ENCODE measurements at regions not wholly inside any gene's neighbourhood (a gene's known extent, or its start where the extent isn't known, plus 50 kb on each side); places are given as distances from the start of the nearest gene placed in this dataset.

DNA sequence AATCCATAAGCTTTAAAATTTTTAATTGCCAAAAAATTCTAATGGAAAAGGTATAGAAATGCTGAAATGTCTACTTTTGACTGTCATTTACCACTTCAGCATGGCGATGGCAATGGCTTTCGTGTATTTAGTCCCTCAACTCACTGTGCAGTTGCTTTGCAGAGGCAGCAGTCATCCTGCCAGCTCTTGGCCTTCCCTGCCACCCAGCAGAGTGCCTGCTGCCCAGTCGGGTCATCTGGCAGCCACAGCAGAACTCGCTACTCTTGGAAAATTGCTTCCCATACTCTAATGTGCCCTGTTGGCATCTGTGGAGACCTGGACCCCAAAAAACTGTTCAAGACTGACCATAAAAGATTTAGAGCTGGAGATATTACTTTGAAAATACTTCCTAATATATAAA, 383.2 kb downstream of the UQCRFS1 start:
- H3K27me3 Mint-ChIP-seq = no peaks in the 10 kb centered on the region
- Histone ChIP-seq H3K4me1 (ENCODE audit: control insufficient read depth, insufficient read depth, low read length, poor library complexity, severe bottlenecking) (no peaks in the 10 kb centered on the region), H3K9me3 (ENCODE audit: control insufficient read depth in 2 of 2, low read length in 2 of 2) (no peaks in the 10 kb centered on the region), H3K36me3 (ENCODE audit: control insufficient read depth, insufficient read depth, low read length) (no peaks in the 10 kb centered on the region), H3K27ac (ENCODE audit: insufficient read depth, low read length, poor library complexity, severe bottlenecking) (no peak overlapping the region), H3K27me3 (ENCODE audit: control insufficient read depth, insufficient read depth, low read length) (no peaks in the 10 kb centered on the region), H3K4me3 (ENCODE audit: low read depth, low read length) (no peak overlapping the region)
- peaks cover 0 to 9% (median 1%) of the 10 kb centered on the region in 7 donors for H3K9me3 Mint-ChIP-seq
- ATAC-seq (ENCODE audit: low read depth in 2 of 2) = no peak
- DNase-seq = no peak
- H3K4me3 Mint-ChIP-seq = no peak overlapping the region
- no peak overlapping the region for H3K27ac Mint-ChIP-seq
- H3K36me3 Mint-ChIP-seq = no peaks in the 10 kb centered on the region
- H3K4me1 Mint-ChIP-seq = no peaks in the 10 kb centered on the region

DNA sequence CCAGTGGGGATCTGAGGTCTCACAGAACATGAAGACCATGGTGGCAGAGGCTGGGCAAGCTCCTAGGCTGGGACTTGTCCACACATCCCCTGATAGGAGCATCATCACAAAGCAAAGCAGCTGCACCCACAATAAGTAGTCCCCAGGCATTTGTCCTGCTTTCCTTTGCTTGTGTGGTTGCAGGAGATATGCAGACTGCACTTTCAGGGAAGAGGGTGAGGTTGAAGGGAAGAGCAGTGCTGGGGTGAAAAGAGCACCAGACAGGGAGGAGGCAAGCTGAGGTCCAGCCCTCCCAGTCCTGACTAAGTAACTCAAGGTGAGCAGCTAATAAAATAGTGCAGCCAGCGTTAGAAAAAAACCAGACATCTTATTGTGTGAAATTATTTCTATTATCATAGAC, 383.6 kb downstream of the UQCRFS1 start:
- no peak overlapping the region for H3K4me3 ChIP-seq (ENCODE audit: low read depth, low read length)

DNA sequence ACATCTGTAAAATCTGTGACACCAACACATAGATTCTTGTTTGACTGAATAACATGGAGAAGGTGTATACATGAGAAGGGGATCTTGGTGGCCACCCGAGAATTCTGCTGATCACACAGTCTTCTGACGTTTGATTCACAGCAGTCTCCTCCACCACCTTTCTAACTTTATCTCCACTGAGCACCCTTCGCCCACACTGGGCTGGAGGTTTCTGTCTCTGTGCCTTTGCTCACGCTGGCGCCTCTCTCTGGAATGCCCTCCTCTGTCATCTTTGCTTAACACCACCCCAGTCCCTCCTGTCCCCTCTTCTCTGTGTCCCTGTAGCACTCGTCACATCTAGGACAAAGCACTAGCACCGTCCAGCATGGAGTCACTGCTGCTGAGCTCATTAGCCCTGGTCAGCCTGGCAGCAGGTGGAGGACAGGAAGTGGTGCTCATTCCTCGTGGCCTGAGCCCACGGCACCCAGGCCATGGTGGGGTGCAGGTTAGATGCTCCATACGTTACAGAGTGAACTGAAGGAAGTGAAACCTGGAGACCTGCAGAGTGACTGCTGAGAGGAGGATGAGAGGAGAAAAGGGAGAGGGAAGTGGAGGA, 384.6 kb downstream of the UQCRFS1 start:
- no peaks in the 10 kb centered on the region for H3K36me3 Mint-ChIP-seq
- Histone ChIP-seq H3K4me1 (ENCODE audit: control insufficient read depth, insufficient read depth, low read length, poor library complexity, severe bottlenecking) (no peaks in the 10 kb centered on the region), H3K4me3 (ENCODE audit: low read depth, low read length) (no peak overlapping the region), H3K36me3 (ENCODE audit: control insufficient read depth, insufficient read depth, low read length) (no peaks in the 10 kb centered on the region), H3K27me3 (ENCODE audit: control insufficient read depth, insufficient read depth, low read length) (no peaks in the 10 kb centered on the region), H3K9me3 (ENCODE audit: control insufficient read depth in 2 of 2, low read length in 2 of 2) (no peaks in the 10 kb centered on the region), H3K27ac (ENCODE audit: insufficient read depth, low read length, poor library complexity, severe bottlenecking) (no peak overlapping the region)
- peaks cover 0 to 10% (median 3%) of the 10 kb centered on the region in 7 donors for H3K9me3 Mint-ChIP-seq
- DNase-seq (no peak), ATAC-seq (ENCODE audit: low read depth in 2 of 2) (no peak)
- no peaks in the 10 kb centered on the region for H3K4me1 Mint-ChIP-seq
- H3K4me3 Mint-ChIP-seq = no peak overlapping the region
- H3K27me3 Mint-ChIP-seq = no peaks in the 10 kb centered on the region
- H3K27ac Mint-ChIP-seq = no peak overlapping the region

More for the DNA sequence above, 383.6 kb downstream of the UQCRFS1 start:
- H3K9me3 ChIP-seq (ENCODE audit: control insufficient read depth in 2 of 2, low read length in 2 of 2) = no peaks in the 10 kb centered on the region
- no peak for ATAC-seq (ENCODE audit: low read depth in 2 of 2)
- H3K36me3 ChIP-seq (ENCODE audit: control insufficient read depth, insufficient read depth, low read length) = no peaks in the 10 kb centered on the region
- no peaks in the 10 kb centered on the region for H3K4me1 ChIP-seq (ENCODE audit: control insufficient read depth, insufficient read depth, low read length, poor library complexity, severe bottlenecking)
- no peak overlapping the region for H3K27ac Mint-ChIP-seq
- no peak overlapping the region for H3K27ac ChIP-seq (ENCODE audit: insufficient read depth, low read length, poor library complexity, severe bottlenecking)
- no peaks in the 10 kb centered on the region for H3K27me3 ChIP-seq (ENCODE audit: control insufficient read depth, insufficient read depth, low read length)
- no peaks in the 10 kb centered on the region for H3K36me3 Mint-ChIP-seq
- peaks cover 0 to 9% (median 2%) of the 10 kb centered on the region in 7 donors for H3K9me3 Mint-ChIP-seq
- H3K4me1 Mint-ChIP-seq = no peaks in the 10 kb centered on the region
- H3K4me3 Mint-ChIP-seq = no peak overlapping the region
- DNase-seq = no peak
- no peaks in the 10 kb centered on the region for H3K27me3 Mint-ChIP-seq

DNA sequence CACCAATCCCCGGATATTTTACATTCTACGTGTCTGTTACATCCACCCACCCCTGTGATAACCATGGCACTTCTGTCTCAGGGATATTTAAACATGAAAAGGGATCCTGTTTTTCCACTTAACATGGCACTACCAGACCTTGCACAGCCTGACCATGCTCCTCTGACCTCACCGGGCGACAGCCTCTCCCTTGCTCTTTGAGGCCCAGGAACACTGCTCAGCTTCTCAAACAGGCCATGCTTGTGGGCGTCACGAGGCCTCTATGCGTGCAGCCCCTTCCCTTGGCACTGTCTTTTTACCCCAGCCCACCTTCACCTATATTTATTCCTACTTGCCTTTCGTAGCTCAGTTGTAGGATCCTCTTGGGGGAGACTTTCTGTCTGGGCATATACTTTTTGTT, 385.6 kb downstream of the UQCRFS1 start:
- H3K4me1 Mint-ChIP-seq = no peaks in the 10 kb centered on the region
- no peaks in the 10 kb centered on the region for H3K9me3 ChIP-seq (ENCODE audit: control insufficient read depth in 2 of 2, low read length in 2 of 2)
- no peak for ATAC-seq (ENCODE audit: low read depth in 2 of 2)
- no peak overlapping the region for H3K4me3 Mint-ChIP-seq
- no peak overlapping the region for H3K27ac ChIP-seq (ENCODE audit: insufficient read depth, low read length, poor library complexity, severe bottlenecking)
- peaks cover 0 to 9% (median 3%) of the 10 kb centered on the region in 7 donors for H3K9me3 Mint-ChIP-seq
- H3K36me3 Mint-ChIP-seq = no peaks in the 10 kb centered on the region
- no peak overlapping the region for H3K27ac Mint-ChIP-seq
- no peaks in the 10 kb centered on the region for H3K4me1 ChIP-seq (ENCODE audit: control insufficient read depth, insufficient read depth, low read length, poor library complexity, severe bottlenecking)
- no peaks in the 10 kb centered on the region for H3K36me3 ChIP-seq (ENCODE audit: control insufficient read depth, insufficient read depth, low read length)
- H3K27me3 ChIP-seq (ENCODE audit: control insufficient read depth, insufficient read depth, low read length) = no peaks in the 10 kb centered on the region
- H3K4me3 ChIP-seq (ENCODE audit: low read depth, low read length) = no peak overlapping the region
- no peak for DNase-seq
- no peaks in the 10 kb centered on the region for H3K27me3 Mint-ChIP-seq

DNA sequence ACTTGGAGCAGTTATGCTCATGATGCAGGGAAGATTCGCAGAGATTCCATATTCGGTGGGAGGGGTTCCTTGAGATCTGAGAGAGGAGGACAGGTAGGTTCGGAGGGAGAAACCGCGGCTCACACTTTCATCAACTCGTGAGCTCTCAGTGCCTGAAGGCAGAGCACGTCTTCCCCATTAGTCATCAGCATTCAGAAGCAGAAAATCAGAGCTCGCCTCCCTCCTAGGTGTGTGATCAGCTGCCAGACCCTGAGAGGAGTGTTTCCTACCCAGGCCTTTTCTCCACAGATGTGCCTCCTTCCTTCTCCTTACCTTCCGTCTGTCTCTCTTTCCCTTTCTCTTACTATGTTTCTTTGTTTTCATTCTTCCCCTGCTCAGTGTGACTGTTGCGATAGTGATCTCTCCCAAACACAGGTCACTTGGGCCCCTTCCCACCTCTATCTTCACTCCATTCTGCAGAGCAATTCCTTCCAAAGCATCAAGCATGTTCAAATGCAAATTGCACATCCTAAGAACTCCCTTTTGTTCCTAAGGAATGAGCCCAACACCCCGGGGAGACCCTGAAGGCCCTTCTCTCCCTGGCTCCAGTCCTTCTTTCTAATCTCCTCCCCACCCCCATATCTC, 389.5 kb downstream of the UQCRFS1 start:
- no peaks in the 10 kb centered on the region for H3K27me3 ChIP-seq (ENCODE audit: control insufficient read depth, insufficient read depth, low read length)
- no peaks in the 10 kb centered on the region for H3K4me1 Mint-ChIP-seq
- H3K4me3 Mint-ChIP-seq = no peak overlapping the region
- no peaks in the 10 kb centered on the region for H3K36me3 ChIP-seq (ENCODE audit: control insufficient read depth, insufficient read depth, low read length)
- H3K27ac ChIP-seq (ENCODE audit: insufficient read depth, low read length, poor library complexity, severe bottlenecking) = no peak overlapping the region
- DNase-seq (no peak), ATAC-seq (ENCODE audit: low read depth in 2 of 2) (no peak)
- H3K9me3 Mint-ChIP-seq = peaks cover 0 to 9% (median 3%) of the 10 kb centered on the region in 7 donors
- H3K4me3 ChIP-seq (ENCODE audit: low read depth, low read length) = no peak overlapping the region
- H3K36me3 Mint-ChIP-seq = no peaks in the 10 kb centered on the region
- no peaks in the 10 kb centered on the region for H3K4me1 ChIP-seq (ENCODE audit: control insufficient read depth, insufficient read depth, low read length, poor library complexity, severe bottlenecking)
- no peak overlapping the region for H3K27ac Mint-ChIP-seq
- H3K27me3 Mint-ChIP-seq = no peaks in the 10 kb centered on the region
- no peaks in the 10 kb centered on the region for H3K9me3 ChIP-seq (ENCODE audit: control insufficient read depth in 2 of 2, low read length in 2 of 2)

DNA sequence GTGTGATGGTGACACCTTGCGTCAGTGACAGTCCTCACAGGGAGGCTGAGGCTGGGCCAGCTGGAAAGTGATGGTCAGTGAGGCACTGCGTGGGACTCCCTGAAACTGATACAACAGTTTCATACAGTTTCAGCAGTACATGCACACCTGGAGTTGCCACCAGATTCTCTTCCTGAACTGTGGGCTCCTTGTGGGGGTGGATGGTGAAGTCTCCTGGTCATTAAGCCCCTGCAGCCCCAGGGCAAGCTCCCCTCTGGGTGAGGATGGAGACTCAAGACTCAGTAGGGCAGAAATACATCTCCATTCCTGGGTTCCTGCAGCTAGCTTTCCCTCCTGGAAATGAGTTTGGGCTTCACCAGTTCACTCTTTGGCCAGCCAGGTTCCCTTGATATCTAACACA, 392.7 kb downstream of the UQCRFS1 start:
- Mint-ChIP-seq H3K27me3 (no peaks in the 10 kb centered on the region), H3K27ac (no peak overlapping the region), H3K36me3 (no peaks in the 10 kb centered on the region), H3K4me3 (no peak overlapping the region), H3K9me3 (peaks cover 0 to 13% (median 3%) of the 10 kb centered on the region in 7 donors), H3K4me1 (no peaks in the 10 kb centered on the region)
- no peak overlapping the region for H3K27ac ChIP-seq (ENCODE audit: insufficient read depth, low read length, poor library complexity, severe bottlenecking)
- DNase-seq (no peak), ATAC-seq (ENCODE audit: low read depth in 2 of 2) (no peak)
- H3K9me3 ChIP-seq (ENCODE audit: control insufficient read depth in 2 of 2, low read length in 2 of 2) = peaks cover 0 to 2% of the 10 kb centered on the region in 2 experiments
- H3K27me3 ChIP-seq (ENCODE audit: control insufficient read depth, insufficient read depth, low read length) = no peaks in the 10 kb centered on the region
- H3K4me3 ChIP-seq (ENCODE audit: low read depth, low read length) = no peak overlapping the region
- no peaks in the 10 kb centered on the region for H3K4me1 ChIP-seq (ENCODE audit: control insufficient read depth, insufficient read depth, low read length, poor library complexity, severe bottlenecking)
- no peaks in the 10 kb centered on the region for H3K36me3 ChIP-seq (ENCODE audit: control insufficient read depth, insufficient read depth, low read length)

DNA sequence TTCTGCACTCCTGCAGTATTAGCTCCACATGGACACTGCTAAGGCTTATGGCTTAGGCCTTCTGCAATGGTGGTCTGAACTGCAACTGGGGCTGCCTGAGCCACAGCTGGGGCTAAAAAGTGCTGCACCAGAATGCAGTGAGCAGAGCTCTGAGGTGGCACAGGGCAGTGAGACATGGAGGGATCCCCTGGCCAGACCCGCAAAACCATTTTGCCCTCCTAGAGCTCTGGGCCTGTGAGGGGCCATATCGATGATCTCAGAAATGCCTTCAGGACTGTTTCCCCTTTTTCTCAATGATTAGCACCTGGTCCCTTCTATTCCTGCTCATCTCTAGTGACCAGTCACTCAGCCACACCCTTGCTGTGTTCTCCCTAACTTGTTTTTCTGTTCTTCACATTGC, 397.7 kb downstream of the UQCRFS1 start:
- H3K4me1 ChIP-seq (ENCODE audit: control insufficient read depth, insufficient read depth, low read length, poor library complexity, severe bottlenecking) = no peaks in the 10 kb centered on the region
- H3K27ac ChIP-seq (ENCODE audit: insufficient read depth, low read length, poor library complexity, severe bottlenecking) = no peak overlapping the region
- no peaks in the 10 kb centered on the region for H3K36me3 Mint-ChIP-seq
- no peaks in the 10 kb centered on the region for H3K36me3 ChIP-seq (ENCODE audit: control insufficient read depth, insufficient read depth, low read length)
- H3K4me1 Mint-ChIP-seq = no peaks in the 10 kb centered on the region
- no peak for ATAC-seq (ENCODE audit: low read depth in 2 of 2)
- no peak overlapping the region for H3K4me3 Mint-ChIP-seq
- no peak overlapping the region for H3K27ac Mint-ChIP-seq
- H3K27me3 ChIP-seq (ENCODE audit: control insufficient read depth, insufficient read depth, low read length) = no peaks in the 10 kb centered on the region
- H3K9me3 ChIP-seq (ENCODE audit: control insufficient read depth in 2 of 2, low read length in 2 of 2) = peaks cover 0 to 2% of the 10 kb centered on the region in 2 experiments
- no peaks in the 10 kb centered on the region for H3K27me3 Mint-ChIP-seq
- peaks cover 0 to 7% (median 0%) of the 10 kb centered on the region in 7 donors for H3K9me3 Mint-ChIP-seq
- H3K4me3 ChIP-seq (ENCODE audit: low read depth, low read length) = no peak overlapping the region
- DNase-seq = no peak

DNA sequence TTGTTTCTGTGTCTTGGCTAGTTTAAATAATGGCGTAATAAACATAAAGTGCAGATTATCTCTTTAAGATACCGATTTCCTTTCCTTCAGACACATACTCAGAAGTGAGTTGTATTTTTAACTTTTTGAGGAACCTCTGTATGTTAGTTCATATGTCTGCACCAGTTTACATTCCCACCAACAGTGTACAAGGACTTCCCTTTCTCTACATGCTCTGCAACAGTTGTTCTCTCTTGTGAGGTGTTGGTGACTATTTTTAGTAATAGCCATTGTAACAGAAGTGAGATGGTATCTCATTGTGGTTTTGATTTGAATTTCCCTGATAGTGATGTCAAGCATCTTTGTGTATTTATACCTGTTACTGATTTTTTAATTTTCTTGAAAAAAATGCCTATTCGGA, 418.6 kb downstream of the UQCRFS1 start:
- H3K27me3 ChIP-seq (ENCODE audit: control insufficient read depth, insufficient read depth, low read length) = peaks cover 5% of the 10 kb centered on the region
- no peaks in the 10 kb centered on the region for H3K36me3 ChIP-seq (ENCODE audit: control insufficient read depth, insufficient read depth, low read length)
- H3K4me1 ChIP-seq (ENCODE audit: control insufficient read depth, insufficient read depth, low read length, poor library complexity, severe bottlenecking) = no peaks in the 10 kb centered on the region
- Mint-ChIP-seq H3K4me3 (no peak overlapping the region), H3K27me3 (peaks cover 28% of the 10 kb centered on the region), H3K9me3 (peaks cover 0 to 25% (median 5%) of the 10 kb centered on the region in 7 donors), H3K4me1 (peaks cover 0 to 3% (median 0%) of the 10 kb centered on the region in 4 donors), H3K36me3 (no peaks in the 10 kb centered on the region), H3K27ac (no peak overlapping the region)
- DNase-seq = no peak
- peaks cover 0 to 7% of the 10 kb centered on the region in 2 experiments for H3K9me3 ChIP-seq (ENCODE audit: control insufficient read depth in 2 of 2, low read length in 2 of 2)
- no peak overlapping the region for H3K27ac ChIP-seq (ENCODE audit: insufficient read depth, low read length, poor library complexity, severe bottlenecking)
- no peak for ATAC-seq (ENCODE audit: low read depth in 2 of 2)
- H3K4me3 ChIP-seq (ENCODE audit: low read depth, low read length) = no peak overlapping the region

Measured in CD4-positive, CD25-positive, alpha-beta regulatory T cell (primary cell).